SK-N-SH treated with all-trans-retinoic acid at 6 μM for 48 hours (cell line): ENCODE measurements at regions not wholly inside any gene's neighbourhood (a gene's known extent, or its start where the extent isn't known, plus 50 kb on each side); places are given as distances from the start of the nearest gene placed in this dataset.

Experiments used
- ARNTL ChIP-seq: fragments of 450-650 bp; formaldehyde crosslinking; IDR thresholded peaks from 2 replicates; pipeline ENCODE4 v1.5.0; 2020; ENCODE audit warnings: low read depth, mild to moderate bottlenecking, moderate library complexity, borderline replicate concordance
- CREB5 ChIP-seq: fragments of 250-450 bp; sonication (Bioruptor Pico); IDR thresholded peaks from 2 replicates; pipeline ENCODE4 v1.5.1; 2020; ENCODE audit warnings: low read depth, mild to moderate bottlenecking, moderate library complexity
- CSDC2 ChIP-seq: fragments of 250-450 bp; sonication (Bioruptor Pico); IDR thresholded peaks from 2 replicates; pipeline ENCODE4 v1.5.0; 2020; ENCODE audit warnings: mild to moderate bottlenecking, moderate library complexity
- OSR1 ChIP-seq: fragments of 250-450 bp; sonication (Bioruptor Pico); IDR thresholded peaks from 2 replicates; pipeline ENCODE4 v1.8.0; 2022; ENCODE audit warnings: moderate library complexity, mild to moderate bottlenecking, inconsistent platforms
- PATZ1 ChIP-seq: fragments of 250-450 bp; sonication (Bioruptor Pico); IDR thresholded peaks from 2 replicates; pipeline ENCODE4 v1.8.0; 2020; ENCODE audit warnings: mild to moderate bottlenecking, moderate library complexity, borderline replicate concordance
- PPARA ChIP-seq: fragments of 250-450 bp; sonication (Bioruptor Pico); IDR thresholded peaks from 2 replicates; pipeline ENCODE4 v1.5.0; 2020; ENCODE audit warnings: mild to moderate bottlenecking, borderline replicate concordance
- RARB ChIP-seq: fragments of 250-450 bp; sonication (Bioruptor Pico); IDR thresholded peaks from 2 replicates; pipeline ENCODE4 v1.8.0; 2021; ENCODE audit warnings: mild to moderate bottlenecking, moderate library complexity
- SNAI2 ChIP-seq: fragments of 250-450 bp; sonication (Bioruptor Pico); IDR thresholded peaks from 2 replicates; pipeline ENCODE4 v1.5.0; 2020; ENCODE audit warnings: mild to moderate bottlenecking, moderate library complexity
- TOX ChIP-seq: fragments of 250-450 bp; sonication (Bioruptor Pico); IDR thresholded peaks from 2 replicates; pipeline ENCODE4 v1.8.0; 2021; ENCODE audit warnings: mild to moderate bottlenecking, moderate library complexity, borderline replicate concordance
- TSHZ2 ChIP-seq: fragments of 250-450 bp; sonication (Bioruptor Pico); IDR thresholded peaks from 2 replicates; pipeline ENCODE4 v1.5.0; 2020; ENCODE audit warnings: mild to moderate bottlenecking, moderate library complexity
- ZFP3 ChIP-seq: fragments of 250-450 bp; sonication (Bioruptor Pico); IDR thresholded peaks from 2 replicates; pipeline ENCODE4 v1.5.0; 2020; ENCODE audit warnings: mild to moderate bottlenecking, moderate library complexity

- TF ChIP-seq TOX (CRISPR knock-in tag) (no peak), RARB (CRISPR knock-in tag) (no peak), ARNTL (CRISPR knock-in tag) (no peak), ZFP3 (CRISPR knock-in tag) (no peak), CSDC2 (CRISPR knock-in tag) (no peak), PPARA (no peak), PATZ1 (CRISPR knock-in tag) (no peak), CREB5 (no peak), SNAI2 (no peak), TSHZ2 (CRISPR knock-in tag) (no peak), OSR1 (CRISPR knock-in tag) (no peak)
These were observed 199.3 kb downstream of the DMRTA1 start for GRCh38 chr9:22645893-22646292.
